ENCODE measurements at regions not wholly inside any gene's neighbourhood (a gene's known extent, or its start where the extent isn't known, plus 50 kb on each side); places are given as distances from the start of the nearest gene placed in this dataset.

GRCh38 chr2:118687192-118687591, 160.3 kb downstream of the EN1 start:
- DNase-seq (ENCODE audit: low read depth) (no peak), FAIRE-seq (no peak)
- no peaks in the 10 kb centered on the region for H3K36me3 ChIP-seq (ENCODE audit: insufficient read depth, low read length)
- Mint-ChIP-seq H3K4me1 (ENCODE audit: low read depth, unreplicated experiment) (no peaks in the 10 kb centered on the region), H3K4me3 (ENCODE audit: unreplicated experiment) (no peak overlapping the region), H3K27me3 (ENCODE audit: low read depth, unreplicated experiment) (peaks cover 8% of the 10 kb centered on the region), H3K27ac (ENCODE audit: unreplicated experiment) (no peak overlapping the region), H3K9me3 (ENCODE audit: unreplicated experiment) (peaks cover 14% of the 10 kb centered on the region), H3K36me3 (ENCODE audit: low read depth, unreplicated experiment) (no peaks in the 10 kb centered on the region)
- H3K9ac ChIP-seq (ENCODE audit: low read length), result no peak overlapping the region
- no peak overlapping the region for H3K4me2 ChIP-seq (ENCODE audit: low read length)
- no peaks in the 10 kb centered on the region for H4K20me1 ChIP-seq (ENCODE audit: insufficient read depth, low read length)
- no peak overlapping the region for H3K27ac ChIP-seq (ENCODE audit: low read depth, low read length)
- H3K9me3 ChIP-seq (ENCODE audit: insufficient read depth, low read depth, low read length), result peaks cover 4% of the 10 kb centered on the region
- no peaks in the 10 kb centered on the region for H3K27me3 ChIP-seq (ENCODE audit: insufficient read depth, low read length)
- H3K79me2 ChIP-seq (ENCODE audit: insufficient read depth, low read length), result no peaks in the 10 kb centered on the region
- H3K4me3 ChIP-seq (ENCODE audit: insufficient read depth, low read depth, low read length), result no peak overlapping the region
- H3K4me1 ChIP-seq (ENCODE audit: insufficient read depth, low read length), result no peaks in the 10 kb centered on the region
- TF ChIP-seq EZH2 (IDR thresholded peaks at IDR 0.05; ENCODE audit: insufficient read depth, low read length) (no peak), CTCF (IDR thresholded peaks at IDR 0.05; ENCODE audit: insufficient read depth, low read depth, low read length) (no peak)
- no peak overlapping the region for H2AFZ ChIP-seq (ENCODE audit: low read depth, low read length)

- H3K27me3 Mint-ChIP-seq (ENCODE audit: low read depth, unreplicated experiment), result peaks cover 8% of the 10 kb centered on the region
These were observed 161.1 kb downstream of the EN1 start for GRCh38 chr2:118686346-118686745.

More at GRCh38 chr2:118686346-118686745, 161.1 kb downstream of the EN1 start:
- no peaks in the 10 kb centered on the region for H3K36me3 Mint-ChIP-seq (ENCODE audit: low read depth, unreplicated experiment)
- Histone ChIP-seq H3K4me2 (ENCODE audit: low read length) (no peak overlapping the region), H3K27ac (ENCODE audit: low read depth, low read length) (no peak overlapping the region), H3K36me3 (ENCODE audit: insufficient read depth, low read length) (no peaks in the 10 kb centered on the region), H4K20me1 (ENCODE audit: insufficient read depth, low read length) (no peaks in the 10 kb centered on the region), H3K9me3 (ENCODE audit: insufficient read depth, low read depth, low read length) (peaks cover 4% of the 10 kb centered on the region), H3K4me3 (ENCODE audit: insufficient read depth, low read depth, low read length) (no peak overlapping the region), H3K79me2 (ENCODE audit: insufficient read depth, low read length) (no peaks in the 10 kb centered on the region), H3K4me1 (ENCODE audit: insufficient read depth, low read length) (no peaks in the 10 kb centered on the region), H3K27me3 (ENCODE audit: insufficient read depth, low read length) (no peaks in the 10 kb centered on the region), H3K9ac (ENCODE audit: low read length) (no peak overlapping the region), H2AFZ (ENCODE audit: low read depth, low read length) (no peak overlapping the region)
- TF ChIP-seq EZH2 (IDR thresholded peaks at IDR 0.05; ENCODE audit: insufficient read depth, low read length) (no peak), CTCF (IDR thresholded peaks at IDR 0.05; ENCODE audit: insufficient read depth, low read depth, low read length) (no peak)
- no peak overlapping the region for H3K4me3 Mint-ChIP-seq (ENCODE audit: unreplicated experiment)
- FAIRE-seq (no peak), DNase-seq (ENCODE audit: low read depth) (peak; percentile 76)
- H3K27ac Mint-ChIP-seq (ENCODE audit: unreplicated experiment), result no peak overlapping the region
- H3K9me3 Mint-ChIP-seq (ENCODE audit: unreplicated experiment), result peaks cover 14% of the 10 kb centered on the region
- no peaks in the 10 kb centered on the region for H3K4me1 Mint-ChIP-seq (ENCODE audit: low read depth, unreplicated experiment)
